HG03039 (cell line): ENCODE measurements at regions not wholly inside any gene's neighbourhood (a gene's known extent, or its start where the extent isn't known, plus 50 kb on each side); places are given as distances from the start of the nearest gene placed in this dataset.

Experiments used
- ATAC-seq: cut with Tn5 transposase; IDR thresholded peaks from one replicate; pipeline ENCODE4 v1.9.1; 2021; ENCODE audit warnings: mild to moderate bottlenecking, moderate library complexity; ENCODE audit not compliant: unreplicated experiment

GRCh38 chr13:34037636-34038540 is 219.9 kb downstream of the RFC3 start:
- no peak for ATAC-seq

DNA sequence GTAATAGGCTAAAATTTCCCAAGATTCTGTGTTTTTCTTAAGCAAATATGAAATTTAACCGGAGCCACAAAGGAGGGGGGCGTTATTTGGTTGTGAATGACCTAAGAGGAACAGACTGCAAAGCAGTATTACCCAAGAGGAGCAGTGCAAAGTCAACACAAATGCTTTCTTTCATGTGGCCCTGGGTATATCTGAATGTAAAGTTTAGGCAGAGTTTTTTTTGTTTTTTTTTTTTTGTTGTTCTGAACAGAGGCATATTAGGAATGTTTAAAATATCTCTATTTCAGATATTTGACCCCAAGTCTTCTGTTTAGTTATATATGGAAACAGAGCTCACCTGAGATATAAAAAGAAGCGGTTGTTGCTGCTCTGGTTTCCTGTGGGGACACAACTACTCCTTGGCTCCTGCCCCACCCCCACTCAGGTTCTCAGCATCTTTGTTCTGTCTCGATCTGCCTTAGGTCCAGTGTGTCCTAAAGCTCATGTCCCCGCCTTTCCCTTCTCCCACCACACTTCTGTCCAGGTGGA is 220.7 kb downstream of the RFC3 start:
- no peak for ATAC-seq

- no peak for ATAC-seq
These were observed 221.7 kb downstream of the RFC3 start for GRCh38 chr13:34039678-34040077.

- ATAC-seq: no peak
These were observed 222.9 kb downstream of the RFC3 start for GRCh38 chr13:34040863-34041262.

- no peak for ATAC-seq
These were observed 226.1 kb downstream of the RFC3 start for GRCh38 chr13:34044041-34044440.

GRCh38 chr13:34044660-34045080 is 226.7 kb downstream of the RFC3 start:
- ATAC-seq: no peak

DNA sequence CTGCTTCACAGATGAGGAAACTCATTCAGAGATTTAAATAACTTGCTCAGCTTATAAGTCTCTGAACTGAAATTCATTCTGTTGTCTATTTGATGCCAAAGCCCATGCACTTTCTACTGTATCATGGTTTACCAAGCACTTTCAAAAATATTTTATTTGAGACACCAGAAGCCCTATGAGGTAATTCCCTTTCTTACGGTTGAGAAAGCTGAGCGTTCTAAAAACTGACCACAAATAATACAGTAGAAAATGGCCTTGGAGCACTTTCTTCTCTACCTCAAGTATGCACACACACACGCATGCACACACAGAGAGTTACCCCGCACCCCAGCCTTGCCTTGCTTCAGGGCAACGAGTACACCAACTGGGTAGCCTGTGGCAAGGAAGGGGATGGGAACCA is 228.5 kb downstream of the RFC3 start:
- no peak for ATAC-seq

- ATAC-seq: no peak
These were observed 230.7 kb downstream of the RFC3 start for GRCh38 chr13:34048652-34049051.

GRCh38 chr13:34056733-34057258 is 238.8 kb downstream of the RFC3 start:
- ATAC-seq: no peak

DNA sequence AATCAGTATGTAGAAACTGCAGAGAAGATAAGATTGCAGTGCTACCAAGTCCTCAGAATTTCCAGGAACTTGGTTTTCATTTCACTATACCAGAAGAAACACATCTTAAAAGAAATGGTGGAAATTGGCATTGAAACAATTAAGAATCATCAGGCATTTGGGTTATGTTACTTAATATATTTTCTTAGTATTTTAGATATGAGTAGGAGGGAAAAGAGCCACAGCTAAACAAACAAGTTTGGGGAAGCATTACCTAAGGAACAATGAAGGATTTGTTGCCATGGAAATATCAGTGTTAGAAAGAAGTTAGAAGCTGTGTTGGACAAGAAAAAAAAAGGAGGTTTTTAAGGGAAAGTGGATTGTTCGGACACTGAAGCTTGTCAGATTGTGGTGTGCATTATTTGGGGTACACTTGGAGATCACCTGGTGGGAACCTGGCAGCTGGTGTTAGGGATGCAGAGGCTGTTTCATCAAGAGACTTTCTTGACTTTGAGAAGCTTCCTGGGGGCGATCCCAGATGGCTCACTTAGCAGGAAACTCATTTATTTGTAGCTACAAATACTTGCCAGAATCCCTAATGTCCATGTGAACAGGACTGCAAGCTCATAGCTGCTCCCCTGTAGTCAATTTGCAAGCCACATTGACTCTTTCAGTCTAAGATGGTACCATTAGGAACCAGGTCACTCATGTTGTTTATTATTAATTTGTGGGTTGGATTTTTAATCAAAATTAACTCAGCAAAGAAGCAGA is 246.7 kb downstream of the RFC3 start:
- no peak for ATAC-seq

- no peak for ATAC-seq
These were observed 248.0 kb downstream of the RFC3 start for GRCh38 chr13:34065928-34066327.

- no peak for ATAC-seq
These were observed 248.4 kb downstream of the RFC3 start for GRCh38 chr13:34066344-34066743.

- ATAC-seq: no peak
These were observed 252.1 kb downstream of the RFC3 start for GRCh38 chr13:34070006-34070405.

GRCh38 chr13:34070544-34071303 is 252.8 kb downstream of the RFC3 start:
- ATAC-seq: no peak

DNA sequence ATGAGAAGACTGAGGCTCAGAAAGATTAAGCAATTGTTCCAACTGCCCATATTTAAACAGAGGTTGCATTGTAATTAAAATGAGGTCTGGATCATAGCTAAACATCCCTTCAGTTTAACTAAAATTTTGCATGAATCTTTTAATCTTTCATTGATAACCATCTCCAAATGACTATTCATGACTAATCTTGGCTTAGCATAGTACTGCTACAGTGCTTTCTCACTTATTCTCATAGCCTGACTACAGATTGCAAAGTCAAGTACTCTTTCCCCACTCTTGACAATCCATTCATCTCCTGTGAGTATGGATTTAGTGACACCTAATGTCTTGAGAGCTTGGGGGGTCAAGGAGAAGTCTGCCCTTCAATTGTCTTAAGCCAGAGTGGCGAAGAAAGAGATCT is 258.4 kb downstream of the RFC3 start:
- ATAC-seq: no peak

GRCh38 chr13:34076943-34077703 is 259.2 kb downstream of the RFC3 start:
- no peak for ATAC-seq

DNA sequence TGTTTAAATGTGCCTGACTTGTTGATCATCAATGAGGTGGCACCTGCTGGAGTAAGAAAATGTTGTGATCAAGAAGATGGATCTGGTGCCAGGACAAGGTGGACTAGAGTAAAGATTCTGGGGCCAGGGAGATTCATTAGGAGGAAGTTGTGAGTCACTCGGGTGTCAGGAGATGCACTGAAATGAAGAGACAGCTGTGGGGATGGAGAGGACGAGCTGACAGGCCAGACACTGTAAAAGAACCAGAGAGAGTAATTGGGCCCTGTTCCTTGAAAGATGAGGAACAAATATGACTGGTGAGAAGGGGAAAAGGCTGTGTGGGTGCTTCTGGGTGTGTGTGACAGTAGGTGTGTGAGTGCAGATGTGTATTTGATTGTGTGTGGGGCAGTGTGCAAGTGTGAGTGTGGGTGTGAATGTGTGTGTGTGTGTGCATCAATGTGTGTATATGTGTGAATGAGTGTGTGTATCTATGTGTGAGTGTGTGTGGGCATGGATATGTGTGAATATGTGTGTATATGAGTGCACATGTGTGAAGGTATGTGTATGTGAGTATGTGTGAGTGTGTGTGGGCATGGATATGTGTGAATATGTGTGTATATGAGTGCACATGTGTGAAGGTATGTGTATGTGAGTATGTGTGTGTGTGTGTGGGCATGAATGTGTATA is 260.5 kb downstream of the RFC3 start:
- no peak for ATAC-seq

DNA sequence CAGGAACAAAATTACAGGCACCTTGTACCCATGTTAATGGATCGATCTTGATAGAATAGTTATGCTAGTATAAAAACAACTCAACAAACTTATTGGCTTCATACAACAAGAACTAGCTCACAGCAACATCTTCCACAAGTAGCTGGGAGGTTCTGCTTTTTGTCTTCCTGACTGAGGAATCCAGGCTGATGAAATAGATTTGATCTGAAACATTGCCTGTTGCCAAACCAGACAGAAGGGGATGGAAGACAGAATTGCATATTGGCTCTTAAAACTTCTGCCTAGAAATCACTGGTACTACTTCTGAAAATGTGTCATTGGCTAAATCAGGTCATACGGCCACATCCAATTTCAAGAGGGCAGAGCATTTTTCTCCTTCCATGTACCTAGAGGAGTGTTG is 267.3 kb downstream of the RFC3 start:
- no peak for ATAC-seq

- ATAC-seq: peak; percentile 37
These were observed 268.3 kb downstream of the RFC3 start for GRCh38 chr13:34086281-34086680.

DNA sequence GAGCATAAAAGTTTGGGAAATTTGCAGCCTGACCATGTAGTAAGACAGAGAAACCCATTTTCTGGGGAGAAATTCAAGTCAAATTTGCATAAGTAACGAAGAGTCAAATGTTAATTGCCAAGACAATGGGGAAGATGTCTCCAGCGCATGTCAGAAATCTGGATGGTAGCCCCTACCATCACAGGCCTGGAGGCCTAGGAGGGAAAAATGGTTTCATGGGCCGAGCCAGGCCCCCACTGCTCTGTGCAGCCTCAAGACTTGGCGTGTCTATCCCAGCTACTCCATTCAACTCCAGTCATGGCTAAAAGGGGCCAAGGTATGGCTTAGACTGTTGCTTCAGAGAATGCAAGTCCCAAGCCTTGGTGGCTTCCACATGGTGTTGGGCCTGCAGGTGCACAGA is 269.8 kb downstream of the RFC3 start:
- no peak for ATAC-seq
